ENCODE measurements at regions not wholly inside any gene's neighbourhood (a gene's known extent, or its start where the extent isn't known, plus 50 kb on each side); places are given as distances from the start of the nearest gene placed in this dataset.

GRCh38 chr6:85241498-85242052, 208.3 kb upstream of the NT5E start:
- TF ChIP-seq POLR2A (IDR thresholded peaks at IDR 0.05; ENCODE audit: low read depth, low read length) (no peak), CTCF (conservative IDR thresholded peaks at IDR 0.05; ENCODE audit: low read depth, low read length) (no peak), RFX5 (IDR thresholded peaks at IDR 0.05; ENCODE audit: low read depth, low read length) (no peak), RCOR1 (IDR thresholded peaks at IDR 0.05; ENCODE audit: insufficient replicate concordance, low read length) (no peak), SMC3 (IDR thresholded peaks at IDR 0.05; ENCODE audit: low read depth, low read length) (no peak), RAD21 (IDR thresholded peaks at IDR 0.05; ENCODE audit: low read length) (no peak), MAZ (IDR thresholded peaks at IDR 0.05; ENCODE audit: borderline replicate concordance, low read depth, low read length) (no peak), MXI1 (IDR thresholded peaks at IDR 0.05; ENCODE audit: borderline replicate concordance, low read depth, low read length) (no peak)

Data from IMR-90 (cell line).